ENCODE measurements at regions not wholly inside any gene's neighbourhood (a gene's known extent, or its start where the extent isn't known, plus 50 kb on each side); places are given as distances from the start of the nearest gene placed in this dataset.

DNA sequence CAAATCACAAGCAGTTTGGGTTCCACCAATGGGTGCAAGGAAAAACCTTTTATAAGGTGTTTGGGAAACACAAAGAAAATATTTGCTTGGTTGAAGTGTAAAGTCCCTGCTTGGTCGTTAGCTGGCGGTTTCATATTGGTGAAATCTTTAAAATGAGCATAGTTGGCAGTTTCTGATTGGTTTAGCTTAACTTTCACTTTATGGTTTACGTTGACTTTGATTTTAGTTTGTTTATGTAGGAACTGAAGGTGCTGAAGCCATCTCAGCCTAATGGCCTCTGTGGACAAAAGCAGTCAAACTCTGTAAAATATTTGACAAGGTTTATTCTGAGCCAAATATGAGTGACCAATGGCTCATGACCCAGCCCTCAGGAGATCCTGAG, 76.6 kb upstream of the PPM1J start:
- Mint-ChIP-seq H3K4me3 (no peak overlapping the region), H3K4me1 (ENCODE audit: low read depth) (no peaks in the 10 kb centered on the region), H3K36me3 (ENCODE audit: low read depth) (no peaks in the 10 kb centered on the region), H3K27ac (no peak overlapping the region), H3K9me3 (no peaks in the 10 kb centered on the region), H3K27me3 (peaks cover 2% of the 10 kb centered on the region)
- intact Hi-C loops (cut with micrococcal nuclease) = no loop called here
- ChIA-PET CTCF (interaction anchor here (1.3 kb wide), 1 partner anchor 73 kb away, joined by 3 read pairs; no protein-coding TSS in a partner anchor), POLR2A (no interaction called here)
- ATAC-seq = no peak
- TF ChIP-seq, protein P1, sequence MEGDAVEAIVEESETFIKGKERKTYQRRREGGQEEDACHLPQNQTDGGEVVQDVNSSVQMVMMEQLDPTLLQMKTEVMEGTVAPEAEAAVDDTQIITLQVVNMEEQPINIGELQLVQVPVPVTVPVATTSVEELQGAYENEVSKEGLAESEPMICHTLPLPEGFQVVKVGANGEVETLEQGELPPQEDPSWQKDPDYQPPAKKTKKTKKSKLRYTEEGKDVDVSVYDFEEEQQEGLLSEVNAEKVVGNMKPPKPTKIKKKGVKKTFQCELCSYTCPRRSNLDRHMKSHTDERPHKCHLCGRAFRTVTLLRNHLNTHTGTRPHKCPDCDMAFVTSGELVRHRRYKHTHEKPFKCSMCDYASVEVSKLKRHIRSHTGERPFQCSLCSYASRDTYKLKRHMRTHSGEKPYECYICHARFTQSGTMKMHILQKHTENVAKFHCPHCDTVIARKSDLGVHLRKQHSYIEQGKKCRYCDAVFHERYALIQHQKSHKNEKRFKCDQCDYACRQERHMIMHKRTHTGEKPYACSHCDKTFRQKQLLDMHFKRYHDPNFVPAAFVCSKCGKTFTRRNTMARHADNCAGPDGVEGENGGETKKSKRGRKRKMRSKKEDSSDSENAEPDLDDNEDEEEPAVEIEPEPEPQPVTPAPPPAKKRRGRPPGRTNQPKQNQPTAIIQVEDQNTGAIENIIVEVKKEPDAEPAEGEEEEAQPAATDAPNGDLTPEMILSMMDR (IDR thresholded peaks at IDR 0.05) = no peak
- no peak for DNase-seq

DNA sequence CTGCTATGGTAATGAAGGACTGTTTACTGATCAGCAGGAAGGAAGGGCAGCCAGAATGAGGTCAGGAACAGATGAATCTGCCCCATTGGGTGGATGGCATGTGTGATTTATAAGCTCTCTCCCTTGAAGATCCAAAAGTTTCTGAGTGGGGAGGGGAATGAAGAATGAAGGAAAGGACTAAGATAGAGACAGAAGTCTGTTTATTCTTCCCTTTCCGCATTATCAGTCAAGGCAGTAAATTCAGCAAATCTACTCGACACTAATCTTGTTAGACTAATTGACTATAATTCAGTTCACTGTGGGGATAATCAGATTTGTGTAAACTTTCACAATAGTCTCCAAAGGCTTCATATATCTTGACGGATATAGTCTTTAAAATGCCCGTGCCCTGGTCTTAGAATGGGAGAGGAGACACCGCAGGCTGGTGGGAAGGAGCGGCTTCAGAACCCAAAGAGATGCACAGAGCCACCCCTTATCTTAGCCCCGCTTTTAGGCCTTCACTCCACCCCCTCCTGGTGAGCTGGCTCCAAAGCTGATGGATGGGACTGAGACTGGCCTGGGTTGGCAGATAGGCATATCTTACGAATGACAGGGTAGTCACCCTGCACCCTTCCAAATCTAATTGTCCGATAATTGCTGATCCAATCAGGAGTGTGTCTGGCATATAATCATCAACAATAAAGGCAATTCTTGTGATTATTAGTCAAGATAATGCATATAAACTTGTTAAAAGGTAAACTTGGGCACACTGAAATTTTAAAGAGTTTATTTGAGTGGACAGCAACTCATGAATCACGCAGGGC, 76.0 kb upstream of the PPM1J start:
- no peaks in the 10 kb centered on the region for H3K9me3 Mint-ChIP-seq
- TF ChIP-seq, protein P1 (IDR thresholded peaks at IDR 0.05) = no peak
- intact Hi-C loops (cut with micrococcal nuclease) = no loop called here
- no peak for ATAC-seq
- H3K36me3 Mint-ChIP-seq (ENCODE audit: low read depth) = no peaks in the 10 kb centered on the region
- ChIA-PET POLR2A (no interaction called here), CTCF (interaction anchor here (1.2 kb wide), 1 partner anchor 76 kb away, joined by 3 read pairs; the partner anchor contains the start of gene PPM1J)
- no peak for DNase-seq
- no peaks in the 10 kb centered on the region for H3K4me1 Mint-ChIP-seq (ENCODE audit: low read depth)
- peaks cover 2% of the 10 kb centered on the region for H3K27me3 Mint-ChIP-seq
- H3K4me3 Mint-ChIP-seq = no peak overlapping the region
- H3K27ac Mint-ChIP-seq = no peak overlapping the region

DNA sequence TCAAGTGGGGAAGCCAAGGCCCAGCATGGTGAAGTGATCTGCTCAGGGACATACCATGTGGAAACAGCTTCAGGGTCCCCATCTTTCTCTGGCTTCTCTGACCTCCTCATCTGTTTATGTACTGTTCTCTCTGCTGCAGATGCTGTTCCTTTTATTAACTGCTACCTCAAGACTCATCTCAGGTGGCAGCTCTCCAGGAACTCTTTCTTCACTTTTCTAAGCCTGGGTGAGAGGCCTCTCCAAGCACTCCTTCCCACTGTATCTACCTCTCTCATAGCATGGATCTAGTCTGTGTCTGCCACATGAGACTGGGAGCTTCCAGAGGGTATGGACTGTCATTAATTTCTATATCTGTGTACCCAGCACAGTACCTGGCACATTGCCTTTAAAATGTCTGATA, 73.4 kb upstream of the PPM1J start:
- peaks cover 2% of the 10 kb centered on the region for H3K27me3 Mint-ChIP-seq
- POLR2A ChIA-PET = no interaction called here
- H3K4me1 Mint-ChIP-seq (ENCODE audit: low read depth) = no peaks in the 10 kb centered on the region
- ATAC-seq = no peak
- no peak for DNase-seq
- no peaks in the 10 kb centered on the region for H3K9me3 Mint-ChIP-seq
- no peaks in the 10 kb centered on the region for H3K36me3 Mint-ChIP-seq (ENCODE audit: low read depth)
- no peak overlapping the region for H3K27ac Mint-ChIP-seq
- intact Hi-C loops (cut with micrococcal nuclease) = no loop called here
- TF ChIP-seq, protein P1 (IDR thresholded peaks at IDR 0.05) = no peak
- no peak overlapping the region for H3K4me3 Mint-ChIP-seq
- CTCF ChIA-PET = interaction anchor here (0.9 kb wide), 1 partner anchor 15 kb away, joined by 3 read pairs; no protein-coding TSS in a partner anchor

DNA sequence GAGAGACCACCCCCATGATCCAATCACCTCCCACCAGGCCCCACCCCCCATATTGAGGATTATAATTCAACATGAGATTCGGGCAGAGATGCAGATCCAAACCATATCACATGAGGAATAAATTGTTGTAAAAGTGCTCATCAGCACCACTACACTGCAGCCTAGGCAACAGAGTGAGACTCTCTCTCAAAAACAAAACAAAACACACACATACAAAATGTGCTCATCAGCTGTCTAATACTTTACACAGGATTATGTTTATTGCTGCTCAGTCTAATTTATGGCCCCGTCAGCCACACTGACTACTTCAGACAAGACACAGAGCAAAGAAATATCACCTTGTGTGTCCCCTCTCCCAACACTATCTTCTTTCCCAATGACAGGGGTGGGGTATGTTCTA, 72.9 kb upstream of the PPM1J start:
- DNase-seq (no peak), ATAC-seq (no peak)
- Mint-ChIP-seq H3K36me3 (ENCODE audit: low read depth) (no peaks in the 10 kb centered on the region), H3K27me3 (peaks cover 2% of the 10 kb centered on the region), H3K27ac (no peak overlapping the region), H3K4me1 (ENCODE audit: low read depth) (no peaks in the 10 kb centered on the region), H3K4me3 (no peak overlapping the region), H3K9me3 (no peaks in the 10 kb centered on the region)
- ChIA-PET CTCF (interaction anchor here (0.8 to 1.2 kb wide), 2 partner anchors 9 to 69 kb away, joined by 3 read pairs; a partner anchor contains a TSS), POLR2A (no interaction called here)
- TF ChIP-seq, protein P1 (IDR thresholded peaks at IDR 0.05) = no peak
- intact Hi-C loops (cut with micrococcal nuclease) = no loop called here

DNA sequence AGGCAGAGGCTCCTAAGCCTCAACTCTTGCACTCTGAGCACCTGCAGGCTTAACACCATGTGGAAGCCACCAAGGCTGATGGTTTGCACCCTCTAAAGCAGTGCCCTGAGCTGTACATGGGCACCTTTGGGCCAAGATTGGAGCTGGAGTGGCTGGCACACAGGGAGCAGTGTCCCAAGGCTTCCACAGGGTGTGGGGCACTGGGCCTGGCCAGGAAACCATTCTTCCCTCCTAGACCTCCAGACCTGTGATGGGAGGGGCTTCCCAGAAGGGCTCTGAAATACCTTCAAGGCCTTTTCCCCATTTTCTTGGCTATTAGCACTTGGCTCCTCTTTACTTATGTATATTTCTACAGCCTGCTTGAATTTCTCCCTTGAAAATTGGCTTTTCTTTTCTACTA, 67.9 kb upstream of the PPM1J start:
- H3K4me3 Mint-ChIP-seq = no peak overlapping the region
- H3K9me3 Mint-ChIP-seq = no peaks in the 10 kb centered on the region

More for the DNA sequence above, 67.9 kb upstream of the PPM1J start:
- ChIA-PET CTCF (no interaction called here), POLR2A (no interaction called here)
- TF ChIP-seq, protein P1 (IDR thresholded peaks at IDR 0.05) = no peak
- no peak for ATAC-seq
- H3K4me1 Mint-ChIP-seq (ENCODE audit: low read depth) = no peaks in the 10 kb centered on the region
- intact Hi-C loops (cut with micrococcal nuclease) = no loop called here
- no peak for DNase-seq
- H3K36me3 Mint-ChIP-seq (ENCODE audit: low read depth) = no peaks in the 10 kb centered on the region
- H3K27me3 Mint-ChIP-seq = peaks cover 1% of the 10 kb centered on the region
- H3K27ac Mint-ChIP-seq = no peak overlapping the region
